Progenitor cell of endocrine pancreas (in vitro differentiated cells): ENCODE measurements at regions not wholly inside any gene's neighbourhood (a gene's known extent, or its start where the extent isn't known, plus 50 kb on each side); places are given as distances from the start of the nearest gene placed in this dataset.
"Not testable (repeated sequence)": the region's sequence is repeated elsewhere in the genome, so short reads cannot be mapped to it uniquely, and the experiment has no call there.

Source experiments
- DNase-seq: peaks from one replicate; pipeline ENCODE4 v3.0.0; 2021; ENCODE audit warnings: low spot score; ENCODE audit not compliant: unreplicated experiment
- H3K27ac Mint-ChIP-seq: 2 replicates; pipeline ENCODE4 v1.8.0; 2021; ENCODE audit warnings: mild to moderate bottlenecking, moderate library complexity, mixed read lengths
- H3K27me3 Mint-ChIP-seq: 2 replicates; pipeline ENCODE4 v1.8.0; 2021; ENCODE audit warnings: mixed read lengths
- H3K36me3 Mint-ChIP-seq: 2 replicates; pipeline ENCODE4 v1.8.0; 2022; ENCODE audit warnings: mixed read lengths; ENCODE audit not compliant: insufficient read depth
- H3K4me1 Mint-ChIP-seq: 2 replicates; pipeline ENCODE4 v1.8.0; 2021; ENCODE audit warnings: low read depth, mixed read lengths
- H3K4me3 Mint-ChIP-seq: 2 replicates; pipeline ENCODE4 v1.8.0; 2021; ENCODE audit warnings: low read depth, mild to moderate bottlenecking, moderate library complexity, mixed read lengths
- H3K9me3 Mint-ChIP-seq: 2 replicates; pipeline ENCODE4 v1.8.0; 2021; ENCODE audit warnings: low read depth, mixed read lengths
- CTCF ChIP-seq: fragments of 200-600 bp; sonication (generic); IDR thresholded peaks from one replicate; pipeline ENCODE4 v1.5.0; 2021; ENCODE audit warnings: antibody characterized with exemption, mild to moderate bottlenecking; ENCODE audit not compliant: unreplicated experiment

GRCh38 chr2:103402336-103402735 lies 640.5 kb downstream of the TMEM182 start:
- TF ChIP-seq CTCF: no peak
- H3K36me3 Mint-ChIP-seq: no peaks in the 10 kb centered on the region
- no peak for DNase-seq
- peaks cover 15% of the 10 kb centered on the region for H3K4me1 Mint-ChIP-seq
- H3K27me3 Mint-ChIP-seq: no peaks in the 10 kb centered on the region
- H3K27ac Mint-ChIP-seq: peak overlapping the region; percentile 7
- no peaks in the 10 kb centered on the region for H3K9me3 Mint-ChIP-seq
- no peak overlapping the region for H3K4me3 Mint-ChIP-seq

- no peak overlapping the region for H3K4me3 Mint-ChIP-seq
- DNase-seq: no peak
- H3K36me3 Mint-ChIP-seq: no peaks in the 10 kb centered on the region
- peaks cover 15% of the 10 kb centered on the region for H3K4me1 Mint-ChIP-seq
- H3K27ac Mint-ChIP-seq: no peak overlapping the region
- H3K27me3 Mint-ChIP-seq: no peaks in the 10 kb centered on the region
- H3K9me3 Mint-ChIP-seq: no peaks in the 10 kb centered on the region
- no peak for TF ChIP-seq CTCF
Measured at GRCh38 chr2:103402944-103403343, 641.1 kb downstream of the TMEM182 start.

DNA sequence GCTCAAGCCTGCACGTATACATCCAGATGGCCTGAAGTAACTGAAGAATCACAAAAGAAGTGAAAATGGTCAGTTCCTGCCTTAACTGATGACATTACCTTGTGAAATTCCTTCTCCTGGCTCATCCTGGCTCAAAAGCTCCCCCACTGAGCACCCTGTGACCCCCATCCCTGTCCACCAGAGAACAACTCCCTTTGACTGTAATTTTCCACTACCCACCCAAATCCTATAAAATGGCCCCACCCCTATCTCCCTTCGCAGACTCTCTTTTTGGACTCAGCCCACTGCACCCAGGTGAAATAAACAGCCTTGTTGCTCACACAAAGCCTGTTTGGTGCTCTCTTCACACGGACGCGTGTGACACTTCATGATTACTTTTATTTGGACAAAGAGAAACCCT lies 641.6 kb downstream of the TMEM182 start:
- not testable (repeated sequence) for H3K36me3 Mint-ChIP-seq, DNase-seq, H3K27ac Mint-ChIP-seq, H3K27me3 Mint-ChIP-seq, H3K9me3 Mint-ChIP-seq, H3K4me3 Mint-ChIP-seq
- H3K4me1 Mint-ChIP-seq: peaks cover 15% of the 10 kb centered on the region

DNA sequence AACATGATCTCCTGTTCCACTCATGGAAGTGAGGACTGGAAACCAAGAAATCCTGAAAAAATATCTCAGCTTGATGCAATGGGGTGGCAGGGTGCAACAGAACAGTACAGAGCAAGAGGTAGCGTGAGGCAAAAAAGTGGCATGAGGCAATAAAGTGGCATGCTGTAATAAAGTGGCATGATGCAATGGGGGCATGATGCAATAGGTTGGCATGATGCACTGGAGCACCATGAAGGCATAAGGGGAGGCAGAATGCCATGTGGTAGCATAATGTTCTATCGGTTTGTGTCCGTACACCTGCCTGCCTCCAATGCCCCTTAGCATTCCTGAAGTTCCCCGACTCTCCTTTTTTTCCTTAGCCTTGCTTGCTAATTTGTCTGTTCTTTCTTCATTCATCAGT lies 648.4 kb downstream of the TMEM182 start:
- no peak for TF ChIP-seq CTCF
- Mint-ChIP-seq H3K4me3 (no peak overlapping the region), H3K27ac (no peak overlapping the region)

DNA sequence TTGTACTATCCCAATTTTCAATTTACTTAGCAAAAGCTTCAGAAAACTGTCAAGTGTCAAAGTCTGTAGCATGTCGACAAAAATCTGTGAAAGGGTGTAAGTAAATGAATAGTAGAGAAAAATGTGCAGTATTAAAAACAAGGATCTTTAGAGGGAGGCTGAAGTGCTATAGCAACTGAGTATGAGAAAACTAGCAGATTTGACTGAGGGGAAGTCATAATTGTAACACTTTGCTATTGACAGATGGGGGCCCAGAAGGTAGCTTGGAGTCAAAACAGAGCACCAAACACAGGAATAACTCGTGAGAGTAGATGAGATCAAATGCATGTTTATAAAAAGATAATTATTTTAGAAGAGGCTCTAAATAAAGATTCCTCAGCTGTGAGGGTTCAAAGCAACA lies 657.7 kb downstream of the TMEM182 start:
- Mint-ChIP-seq H3K4me3 (no peak overlapping the region), H3K9me3 (peaks cover 10% of the 10 kb centered on the region), H3K4me1 (no peaks in the 10 kb centered on the region), H3K36me3 (no peaks in the 10 kb centered on the region), H3K27me3 (no peaks in the 10 kb centered on the region), H3K27ac (no peak overlapping the region)
- no peak for DNase-seq
- no peak for TF ChIP-seq CTCF

More for the DNA sequence above, 648.4 kb downstream of the TMEM182 start:
- Mint-ChIP-seq H3K36me3 (no peaks in the 10 kb centered on the region), H3K4me1 (no peaks in the 10 kb centered on the region), H3K27me3 (no peaks in the 10 kb centered on the region), H3K9me3 (no peaks in the 10 kb centered on the region)
- no peak for DNase-seq

DNA sequence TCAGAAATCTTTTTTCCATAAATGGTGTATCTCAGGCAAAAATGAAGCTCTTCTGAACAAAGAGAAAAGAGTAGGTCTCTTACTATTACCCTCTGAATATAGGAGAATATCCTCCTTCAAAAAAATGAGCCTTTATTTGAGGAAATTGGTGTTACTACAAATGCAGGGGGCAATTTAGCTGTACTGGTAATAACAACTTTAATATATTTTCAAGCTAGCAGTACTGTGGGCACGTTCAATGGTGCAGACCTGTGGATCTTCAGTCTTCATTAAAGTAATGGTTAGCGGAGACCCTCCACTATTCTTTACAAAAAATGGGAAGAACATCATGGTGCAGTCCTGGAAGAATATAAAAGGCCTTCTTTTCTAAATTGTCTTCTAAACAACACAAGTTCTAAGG lies 661.3 kb downstream of the TMEM182 start:
- no peak overlapping the region for H3K27ac Mint-ChIP-seq
- TF ChIP-seq CTCF: no peak
- no peak for DNase-seq
- H3K9me3 Mint-ChIP-seq: no peaks in the 10 kb centered on the region
- no peaks in the 10 kb centered on the region for H3K4me1 Mint-ChIP-seq
- no peak overlapping the region for H3K4me3 Mint-ChIP-seq
- no peaks in the 10 kb centered on the region for H3K36me3 Mint-ChIP-seq
- no peaks in the 10 kb centered on the region for H3K27me3 Mint-ChIP-seq
